ENCODE measurements at regions not wholly inside any gene's neighbourhood (a gene's known extent, or its start where the extent isn't known, plus 50 kb on each side); places are given as distances from the start of the nearest gene placed in this dataset.

DNA sequence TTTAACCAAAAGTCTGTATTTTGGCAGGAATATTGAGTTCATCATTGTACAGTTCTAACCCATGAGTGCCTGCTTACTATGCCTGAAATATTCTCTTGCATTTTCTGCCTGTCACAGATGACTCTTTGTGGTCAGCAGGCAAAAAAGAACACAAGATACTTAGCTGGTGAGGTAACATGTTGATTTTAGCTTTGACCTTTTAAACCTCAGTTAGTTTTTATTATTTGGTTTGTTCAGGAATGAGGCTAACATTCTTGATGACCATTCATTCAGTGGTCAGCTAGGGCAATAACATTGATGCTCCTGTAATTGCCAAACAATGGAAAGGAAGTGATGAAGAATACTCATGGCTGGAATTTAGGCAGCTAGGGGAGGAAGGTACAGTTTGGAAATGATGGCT lies 491.2 kb downstream of the PIK3C3 start:
- no peak for TF ChIP-seq EZH2 (IDR thresholded peaks at IDR 0.05; ENCODE audit: low read length, missing control alignments)
- TF ChIP-seq, protein P1, sequence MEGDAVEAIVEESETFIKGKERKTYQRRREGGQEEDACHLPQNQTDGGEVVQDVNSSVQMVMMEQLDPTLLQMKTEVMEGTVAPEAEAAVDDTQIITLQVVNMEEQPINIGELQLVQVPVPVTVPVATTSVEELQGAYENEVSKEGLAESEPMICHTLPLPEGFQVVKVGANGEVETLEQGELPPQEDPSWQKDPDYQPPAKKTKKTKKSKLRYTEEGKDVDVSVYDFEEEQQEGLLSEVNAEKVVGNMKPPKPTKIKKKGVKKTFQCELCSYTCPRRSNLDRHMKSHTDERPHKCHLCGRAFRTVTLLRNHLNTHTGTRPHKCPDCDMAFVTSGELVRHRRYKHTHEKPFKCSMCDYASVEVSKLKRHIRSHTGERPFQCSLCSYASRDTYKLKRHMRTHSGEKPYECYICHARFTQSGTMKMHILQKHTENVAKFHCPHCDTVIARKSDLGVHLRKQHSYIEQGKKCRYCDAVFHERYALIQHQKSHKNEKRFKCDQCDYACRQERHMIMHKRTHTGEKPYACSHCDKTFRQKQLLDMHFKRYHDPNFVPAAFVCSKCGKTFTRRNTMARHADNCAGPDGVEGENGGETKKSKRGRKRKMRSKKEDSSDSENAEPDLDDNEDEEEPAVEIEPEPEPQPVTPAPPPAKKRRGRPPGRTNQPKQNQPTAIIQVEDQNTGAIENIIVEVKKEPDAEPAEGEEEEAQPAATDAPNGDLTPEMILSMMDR (conservative IDR thresholded peaks at IDR 0.05 in 1 of 2, IDR thresholded peaks at IDR 0.05 in 1 of 2; ENCODE audit: low read depth in 1 of 2, low read length in 2 of 2), result no peak
- Histone ChIP-seq H3K9me3 (ENCODE audit: control insufficient read depth, insufficient read depth, low read depth, low read length) (no peaks in the 10 kb centered on the region), H2AFZ (ENCODE audit: low read length) (no peak overlapping the region), H3K4me2 (ENCODE audit: extremely low read depth, insufficient read depth, low read length) (no peak overlapping the region), H3K27ac (ENCODE audit: insufficient read depth, low read length) (no peak overlapping the region), H3K36me3 (ENCODE audit: control insufficient read depth, insufficient read depth, low read length) (no peaks in the 10 kb centered on the region), H3K9ac (ENCODE audit: insufficient read depth, low read length) (no peak overlapping the region), H3K27me3 (ENCODE audit: control insufficient read depth, insufficient read depth, low read length) (no peaks in the 10 kb centered on the region), H3K79me2 (ENCODE audit: control insufficient read depth, insufficient read depth, low read length) (no peaks in the 10 kb centered on the region), H3K4me3 (replicated peaks in 1 of 4; ENCODE audit: control extremely low read depth in 1 of 4, insufficient read depth in 1 of 4, low read depth in 3 of 4, low read length in 4 of 4) (no peak overlapping the region), H4K20me1 (ENCODE audit: control insufficient read depth, extremely low read depth, insufficient read depth, low read length) (no peaks in the 10 kb centered on the region), H3K4me1 (ENCODE audit: control insufficient read depth, extremely low read depth, insufficient read depth, low read length) (no peaks in the 10 kb centered on the region)
- DNase-seq (ENCODE audit: low read depth in 2 of 2), result peak; percentile 18 to 98

DNA sequence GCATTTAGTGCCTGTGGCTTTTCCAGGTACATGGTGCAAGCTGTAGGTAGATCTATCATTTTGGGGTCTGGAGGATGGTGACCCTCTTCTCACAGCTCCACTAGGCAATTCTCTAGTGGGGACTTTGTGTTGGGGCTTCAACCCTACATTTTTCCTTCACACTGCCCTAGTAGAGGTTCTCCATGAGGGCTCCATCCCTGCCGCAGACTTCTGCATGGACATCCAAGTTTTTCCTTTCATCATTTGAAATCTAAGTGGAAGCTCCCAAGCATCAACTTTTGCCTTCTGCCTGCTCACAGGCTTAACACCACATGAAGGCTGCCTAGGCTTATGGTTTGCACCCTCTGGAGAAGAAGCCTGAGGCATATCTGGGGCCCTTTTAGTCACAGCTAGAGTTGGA lies 492.7 kb downstream of the PIK3C3 start:
- Histone ChIP-seq H2AFZ (ENCODE audit: low read length) (no peak overlapping the region), H3K27ac (ENCODE audit: insufficient read depth, low read length) (no peak overlapping the region)

DNA sequence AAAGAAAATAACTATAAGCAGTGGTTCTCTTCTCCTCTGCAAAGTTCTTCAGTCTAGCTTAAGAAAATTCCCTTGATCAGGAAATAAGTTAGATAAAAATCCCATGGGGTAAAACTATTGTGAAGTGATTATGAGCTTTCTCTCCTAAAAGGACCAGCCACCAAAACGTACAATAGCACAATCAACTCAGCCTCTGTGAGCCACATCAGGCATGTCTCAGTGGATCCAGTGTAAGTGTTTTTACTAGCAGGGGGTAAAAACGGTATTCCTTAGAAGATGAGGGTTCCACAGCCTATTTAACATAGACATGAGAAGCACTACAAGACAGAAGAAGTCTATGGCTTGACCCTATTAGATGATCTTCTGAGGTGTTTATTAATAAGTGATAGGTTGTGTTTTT lies 503.2 kb downstream of the PIK3C3 start:
- Histone ChIP-seq H3K36me3 (ENCODE audit: control insufficient read depth, insufficient read depth, low read length) (no peaks in the 10 kb centered on the region), H3K4me3 (replicated peaks in 1 of 4; ENCODE audit: control extremely low read depth in 1 of 4, insufficient read depth in 1 of 4, low read depth in 3 of 4, low read length in 4 of 4) (no peak overlapping the region), H3K9me3 (ENCODE audit: control insufficient read depth, insufficient read depth, low read depth, low read length) (no peaks in the 10 kb centered on the region), H3K4me2 (ENCODE audit: extremely low read depth, insufficient read depth, low read length) (no peak overlapping the region), H3K79me2 (ENCODE audit: control insufficient read depth, insufficient read depth, low read length) (no peaks in the 10 kb centered on the region), H3K9ac (ENCODE audit: insufficient read depth, low read length) (no peak overlapping the region), H3K27me3 (ENCODE audit: control insufficient read depth, insufficient read depth, low read length) (no peaks in the 10 kb centered on the region), H4K20me1 (ENCODE audit: control insufficient read depth, extremely low read depth, insufficient read depth, low read length) (no peaks in the 10 kb centered on the region), H2AFZ (ENCODE audit: low read length) (no peak overlapping the region), H3K27ac (ENCODE audit: insufficient read depth, low read length) (no peak overlapping the region), H3K4me1 (ENCODE audit: control insufficient read depth, extremely low read depth, insufficient read depth, low read length) (no peaks in the 10 kb centered on the region)
- no peak for TF ChIP-seq EZH2 (IDR thresholded peaks at IDR 0.05; ENCODE audit: low read length, missing control alignments)
- TF ChIP-seq, protein P1 (conservative IDR thresholded peaks at IDR 0.05 in 1 of 2, IDR thresholded peaks at IDR 0.05 in 1 of 2; ENCODE audit: low read depth in 1 of 2, low read length in 2 of 2), result no peak
- DNase-seq (ENCODE audit: low read depth in 2 of 2), result no peak

More for the DNA sequence above, 492.7 kb downstream of the PIK3C3 start:
- no peaks in the 10 kb centered on the region for H3K4me1 ChIP-seq (ENCODE audit: control insufficient read depth, extremely low read depth, insufficient read depth, low read length)
- H3K9ac ChIP-seq (ENCODE audit: insufficient read depth, low read length), result no peak overlapping the region
- H3K79me2 ChIP-seq (ENCODE audit: control insufficient read depth, insufficient read depth, low read length), result no peaks in the 10 kb centered on the region
- no peak overlapping the region for H3K4me2 ChIP-seq (ENCODE audit: extremely low read depth, insufficient read depth, low read length)
- H3K4me3 ChIP-seq (replicated peaks in 1 of 4; ENCODE audit: control extremely low read depth in 1 of 4, insufficient read depth in 1 of 4, low read depth in 3 of 4, low read length in 4 of 4), result no peak overlapping the region
- no peaks in the 10 kb centered on the region for H4K20me1 ChIP-seq (ENCODE audit: control insufficient read depth, extremely low read depth, insufficient read depth, low read length)
- no peaks in the 10 kb centered on the region for H3K27me3 ChIP-seq (ENCODE audit: control insufficient read depth, insufficient read depth, low read length)
- H3K36me3 ChIP-seq (ENCODE audit: control insufficient read depth, insufficient read depth, low read length), result no peaks in the 10 kb centered on the region
- H3K9me3 ChIP-seq (ENCODE audit: control insufficient read depth, insufficient read depth, low read depth, low read length), result no peaks in the 10 kb centered on the region
- TF ChIP-seq EZH2 (IDR thresholded peaks at IDR 0.05; ENCODE audit: low read length, missing control alignments), result no peak
- TF ChIP-seq, protein P1 (conservative IDR thresholded peaks at IDR 0.05 in 1 of 2, IDR thresholded peaks at IDR 0.05 in 1 of 2; ENCODE audit: low read depth in 1 of 2, low read length in 2 of 2), result no peak
- DNase-seq (ENCODE audit: low read depth in 2 of 2), result no peak

All from fibroblast of lung (primary cell).